Activated CD4-positive, alpha-beta T cell treated with anti-CD3 and anti-CD28 coated beads, Interleukin-2, amount 10 ng/mL, durations not matched to agents 7 days and 5 days (primary cell): ENCODE measurements at regions not wholly inside any gene's neighbourhood (a gene's known extent, or its start where the extent isn't known, plus 50 kb on each side); places are given as distances from the start of the nearest gene placed in this dataset.

ENCODE experiments used
- CTCF ChIA-PET: fragments of 350-600 bp; sonication (Branson Sonifier 250); formaldehyde crosslinking; loops from one replicate; lab custom pipeline; 2021; ENCODE audit warnings: antibody characterized with exemption; lab: Charles Lee
- POLR2A ChIA-PET: fragments of 350-600 bp; sonication (Branson Sonifier 250); formaldehyde crosslinking; loops from one replicate; lab custom pipeline; 2021; ENCODE audit warnings: antibody characterized with exemption; lab: Charles Lee
- DNase-seq: peaks from one replicate; pipeline ENCODE4 v3.0.0-alpha.2; 2020
- H3K27ac Mint-ChIP-seq: one replicate; pipeline ENCODE4 v1.8.0; 2021; ENCODE audit warnings: mild to moderate bottlenecking, moderate library complexity, mixed read lengths
- H3K27me3 Mint-ChIP-seq: one replicate; pipeline ENCODE4 v1.8.0; 2021; ENCODE audit warnings: mixed read lengths
- H3K36me3 Mint-ChIP-seq: one replicate; pipeline ENCODE4 v1.8.0; 2021; ENCODE audit warnings: low read depth, mixed read lengths
- H3K4me1 Mint-ChIP-seq: one replicate; pipeline ENCODE4 v1.8.0; 2021; ENCODE audit warnings: mixed read lengths
- H3K4me3 Mint-ChIP-seq: one replicate; pipeline ENCODE4 v1.8.0; 2021; ENCODE audit warnings: mild to moderate bottlenecking, moderate library complexity, mixed read lengths
- H3K9me3 Mint-ChIP-seq: one replicate; pipeline ENCODE4 v1.8.0; 2021; ENCODE audit warnings: mixed read lengths

DNA sequence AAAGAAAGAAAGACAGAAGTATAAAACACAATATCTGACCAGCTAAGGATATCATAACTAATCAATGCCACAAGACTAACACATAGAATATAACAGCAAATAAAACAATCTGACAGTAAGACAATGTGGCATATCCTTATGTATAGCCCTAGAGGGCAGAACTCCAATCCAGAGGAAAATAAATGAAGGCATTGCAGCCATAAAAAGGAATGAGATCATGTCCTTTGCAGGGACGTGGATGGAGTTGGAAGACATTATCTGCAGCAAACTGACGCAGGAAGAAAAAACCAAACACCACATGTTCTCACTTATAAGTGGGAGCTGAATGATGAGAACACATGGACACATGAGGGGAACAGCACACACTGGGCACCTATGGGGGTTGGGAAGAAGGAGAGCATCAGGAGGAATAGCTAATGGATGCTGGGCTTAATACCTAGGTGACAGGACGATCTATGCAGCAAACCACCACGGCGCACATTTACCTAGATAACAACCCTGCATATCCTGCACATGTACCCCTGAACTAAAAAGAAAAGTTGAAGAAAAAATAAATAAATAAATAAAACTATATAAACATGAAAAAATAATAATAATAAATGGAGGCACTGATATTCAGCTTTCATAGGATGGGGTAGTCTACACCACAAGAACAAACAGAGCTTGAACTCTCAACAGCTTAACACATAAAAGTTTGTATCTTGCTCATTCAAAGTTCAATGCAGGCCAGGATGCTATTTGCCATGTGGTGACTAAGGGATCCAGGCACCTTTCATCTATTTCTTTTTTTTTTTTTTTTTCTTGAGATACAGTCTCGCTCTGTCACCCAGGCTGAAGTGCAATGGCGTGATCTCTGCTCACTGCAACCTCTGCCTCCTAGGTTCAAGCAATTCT lies 66.1 kb upstream of the KAT6B start:
- no peaks in the 10 kb centered on the region for H3K27me3 Mint-ChIP-seq
- H3K36me3 Mint-ChIP-seq: no peaks in the 10 kb centered on the region
- H3K9me3 Mint-ChIP-seq: no peaks in the 10 kb centered on the region
- H3K4me3 Mint-ChIP-seq: no peak overlapping the region
- ChIA-PET POLR2A (no interaction called here), CTCF (interaction anchor here (0.6 to 1.0 kb wide), 4 partner anchors 26 to 1592 kb away, joined by 3 to 5 read pairs (median 4); partner anchors contain the start of genes ECD and FAM149B1)
- no peak for DNase-seq
- no peaks in the 10 kb centered on the region for H3K4me1 Mint-ChIP-seq
- H3K27ac Mint-ChIP-seq: no peak overlapping the region

DNA sequence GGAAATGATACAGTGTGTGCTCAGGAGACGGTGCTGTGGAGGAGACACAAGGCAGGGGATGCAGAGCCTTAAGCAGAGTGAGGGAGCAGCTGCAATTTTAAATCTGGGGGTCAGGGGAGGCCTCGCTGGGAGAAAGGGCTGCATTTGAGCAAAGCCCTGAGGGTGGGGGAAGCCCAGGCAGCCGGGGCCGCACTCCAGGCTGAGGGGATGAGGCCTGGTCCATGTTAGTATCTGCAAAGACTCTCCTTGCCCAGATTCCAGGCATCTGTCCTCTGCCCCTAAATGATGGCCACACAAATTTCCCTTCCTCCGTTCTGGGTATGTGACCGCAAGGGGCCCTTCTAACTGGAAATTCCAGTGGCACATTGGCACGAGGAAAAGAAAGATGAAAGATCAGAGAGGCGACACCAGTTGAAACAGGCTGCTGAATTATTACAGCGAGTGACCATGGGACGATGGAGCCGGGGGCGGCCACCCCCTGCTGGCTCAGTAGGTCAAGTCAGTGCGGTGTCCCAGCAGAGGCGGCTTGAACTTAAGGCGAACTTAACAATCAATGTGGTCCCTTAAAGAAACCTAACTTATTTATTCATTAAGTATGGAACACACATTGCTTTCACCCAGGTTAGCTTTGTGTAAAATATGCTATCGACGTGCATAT lies 62.3 kb upstream of the KAT6B start:
- ChIA-PET CTCF (no interaction called here), POLR2A (no interaction called here)
- Mint-ChIP-seq H3K27ac (no peak overlapping the region), H3K36me3 (no peaks in the 10 kb centered on the region), H3K27me3 (no peaks in the 10 kb centered on the region), H3K4me3 (no peak overlapping the region), H3K4me1 (no peaks in the 10 kb centered on the region), H3K9me3 (no peaks in the 10 kb centered on the region)
- DNase-seq: no peak

DNA sequence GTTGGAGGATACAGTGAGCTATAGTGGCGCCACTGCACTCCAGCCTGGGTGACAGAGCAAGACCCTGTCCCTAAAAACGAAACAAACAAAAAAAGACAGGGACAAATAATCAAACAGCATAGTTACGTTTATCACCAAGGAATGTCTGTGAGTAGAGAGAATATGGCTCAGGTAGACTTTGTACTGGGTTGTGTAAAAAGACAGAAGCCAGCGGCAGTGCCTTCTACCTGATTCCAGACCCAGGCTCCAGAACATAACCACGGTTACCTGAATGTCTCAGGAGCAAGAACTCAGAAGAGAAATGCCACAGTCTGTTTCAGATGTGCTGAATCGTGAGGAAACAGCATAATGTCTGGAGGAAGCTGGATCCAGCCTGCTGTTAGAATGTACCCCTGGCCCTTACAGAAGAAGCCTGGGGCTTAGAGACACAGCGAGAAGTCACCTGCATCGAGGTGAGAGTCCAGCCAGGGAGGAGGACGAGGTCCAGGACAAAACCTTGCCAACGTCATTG lies 60.9 kb upstream of the KAT6B start:
- H3K36me3 Mint-ChIP-seq: no peaks in the 10 kb centered on the region
- no peak overlapping the region for H3K4me3 Mint-ChIP-seq

GRCh38 chr10:74766501-74766900 lies 59.9 kb upstream of the KAT6B start:
- H3K9me3 Mint-ChIP-seq: no peaks in the 10 kb centered on the region
- no peak overlapping the region for H3K4me3 Mint-ChIP-seq
- ChIA-PET CTCF (interaction anchor here (0.6 kb wide), 3 partner anchors 280 to 436 kb away, joined by 3 to 4 read pairs (median 3); no protein-coding TSS in a partner anchor), POLR2A (no interaction called here)
- DNase-seq: no peak
- H3K27ac Mint-ChIP-seq: no peak overlapping the region
- H3K36me3 Mint-ChIP-seq: no peaks in the 10 kb centered on the region
- no peaks in the 10 kb centered on the region for H3K27me3 Mint-ChIP-seq
- no peaks in the 10 kb centered on the region for H3K4me1 Mint-ChIP-seq

More for the DNA sequence above, 60.9 kb upstream of the KAT6B start:
- CTCF ChIA-PET: no interaction called here
- no peaks in the 10 kb centered on the region for H3K4me1 Mint-ChIP-seq
- no peaks in the 10 kb centered on the region for H3K27me3 Mint-ChIP-seq
- DNase-seq: no peak
- H3K9me3 Mint-ChIP-seq: no peaks in the 10 kb centered on the region
- H3K27ac Mint-ChIP-seq: no peak overlapping the region
- POLR2A ChIA-PET: no interaction called here

GRCh38 chr10:74770400-74770799 lies 56.0 kb upstream of the KAT6B start:
- POLR2A ChIA-PET: no interaction called here
- Mint-ChIP-seq H3K4me1 (no peaks in the 10 kb centered on the region), H3K27me3 (no peaks in the 10 kb centered on the region), H3K36me3 (no peaks in the 10 kb centered on the region), H3K4me3 (no peak overlapping the region), H3K9me3 (peaks cover 9% of the 10 kb centered on the region), H3K27ac (no peak overlapping the region)
- CTCF ChIA-PET: no interaction called here
- DNase-seq: no peak

DNA sequence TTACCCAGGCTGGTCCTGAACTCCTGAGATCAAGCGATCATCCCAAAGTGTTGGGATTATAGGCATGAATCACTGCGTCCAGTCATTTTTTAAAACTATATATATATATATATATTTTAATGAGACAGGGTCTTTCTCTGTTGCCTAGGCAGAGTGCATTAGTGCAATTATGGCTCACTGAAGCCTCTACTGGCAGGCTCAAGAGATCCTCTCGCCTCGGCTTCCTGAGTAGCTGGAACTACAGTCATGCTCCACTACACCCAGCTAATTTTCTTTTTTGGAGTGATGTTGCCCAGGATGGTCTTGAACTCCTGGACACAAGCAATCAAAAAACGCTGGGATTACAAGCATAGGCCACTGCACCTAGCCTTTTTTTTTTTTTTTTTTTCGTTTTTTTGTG lies 55.3 kb upstream of the KAT6B start:
- peaks cover 11% of the 10 kb centered on the region for H3K9me3 Mint-ChIP-seq
- H3K4me1 Mint-ChIP-seq: no peaks in the 10 kb centered on the region
- CTCF ChIA-PET: interaction anchor here (0.6 to 1.0 kb wide), 3 partner anchors 21 to 51 kb away, joined by 3 to 4 read pairs (median 4); no protein-coding TSS in a partner anchor
- DNase-seq: no peak
- no peak overlapping the region for H3K4me3 Mint-ChIP-seq
- no peaks in the 10 kb centered on the region for H3K27me3 Mint-ChIP-seq
- H3K27ac Mint-ChIP-seq: no peak overlapping the region
- no peaks in the 10 kb centered on the region for H3K36me3 Mint-ChIP-seq
- POLR2A ChIA-PET: no interaction called here

DNA sequence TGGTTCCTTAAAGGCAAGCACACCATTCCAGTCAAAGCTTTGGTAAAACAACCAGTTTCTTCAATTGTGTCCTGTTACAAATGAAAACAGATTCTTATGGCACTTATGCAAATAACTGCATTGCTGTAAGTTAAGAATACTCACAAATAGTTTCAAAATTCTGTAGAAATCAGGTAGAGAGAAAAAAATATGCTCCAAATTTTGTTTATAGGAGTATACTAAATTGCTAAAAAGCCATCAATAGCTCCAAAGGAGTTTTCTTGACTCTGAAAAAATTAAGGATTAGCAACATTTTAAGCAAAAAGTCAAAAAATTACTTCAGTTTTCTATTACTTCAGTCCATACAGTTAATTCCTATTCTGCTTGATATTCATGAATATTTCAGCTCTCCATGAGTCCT lies 51.3 kb upstream of the KAT6B start:
- peaks cover 12% of the 10 kb centered on the region for H3K9me3 Mint-ChIP-seq
- no peak for DNase-seq
- no peaks in the 10 kb centered on the region for H3K4me1 Mint-ChIP-seq
- ChIA-PET POLR2A (no interaction called here), CTCF (interaction anchor here (0.7 to 0.8 kb wide), 2 partner anchors 20 to 300 kb away, joined by 3 to 6 read pairs; no protein-coding TSS in a partner anchor)
- H3K36me3 Mint-ChIP-seq: no peaks in the 10 kb centered on the region
- H3K27ac Mint-ChIP-seq: no peak overlapping the region
- no peaks in the 10 kb centered on the region for H3K27me3 Mint-ChIP-seq
- H3K4me3 Mint-ChIP-seq: no peak overlapping the region
